HEK293 (cell line): ENCODE measurements at regions not wholly inside any gene's neighbourhood (a gene's known extent, or its start where the extent isn't known, plus 50 kb on each side); places are given as distances from the start of the nearest gene placed in this dataset.

Experiments
- CTCF ChIP-seq: fragments of 450-650 bp; formaldehyde crosslinking; IDR thresholded peaks from 2 replicates; pipeline ENCODE4 v1.5.1; 2016; ENCODE audit warnings: missing biosample characterization, missing genetic modification characterization
- HOXA7 ChIP-seq: sonication (generic); formaldehyde crosslinking; IDR thresholded peaks from 2 replicates; pipeline ENCODE4 v1.8.1; 2022; ENCODE audit warnings: missing genetic modification reagents, borderline replicate concordance
- ZNF133 ChIP-seq: fragments of 450-650 bp; formaldehyde crosslinking; IDR thresholded peaks from 2 replicates; pipeline ENCODE4 v1.5.1; 2016; ENCODE audit warnings: missing biosample characterization, missing genetic modification characterization
- ZNF558 ChIP-seq: fragments of 450-650 bp; formaldehyde crosslinking; IDR thresholded peaks from 2 replicates; pipeline ENCODE4 v1.5.1; 2016; ENCODE audit warnings: missing biosample characterization, missing genetic modification characterization

GRCh38 chr5:155106221-155106620 lies 92.7 kb downstream of the KIF4B start:
- TF ChIP-seq CTCF (tag by site-specific recombination) (no peak), HOXA7 (CRISPR knock-in tag) (no peak), ZNF558 (tag by site-specific recombination) (no peak), ZNF133 (no peak)
